Nephron (organoid): ENCODE measurements at regions not wholly inside any gene's neighbourhood (a gene's known extent, or its start where the extent isn't known, plus 50 kb on each side); places are given as distances from the start of the nearest gene placed in this dataset.
A peak's percentile ranks its signal among the peaks of the same experiment; 100 is the strongest.

Source experiments
- H3K27ac Mint-ChIP-seq, 3 experiments: 2 replicates each; pipeline ENCODE4 v1.8.0; 2020; ENCODE audit warnings: mixed read lengths in 3 of 3, mild to moderate bottlenecking in 2 of 3, moderate library complexity in 1 of 3
- H3K27me3 Mint-ChIP-seq: 2 replicates; pipeline ENCODE4 v1.8.0; 2021; ENCODE audit warnings: low read depth, mild to moderate bottlenecking, moderate library complexity, mixed read lengths
- H3K36me3 Mint-ChIP-seq: 2 replicates; pipeline ENCODE4 v1.8.0; 2020; ENCODE audit warnings: low read depth, mixed read lengths
- H3K4me1 Mint-ChIP-seq: 2 replicates; pipeline ENCODE4 v1.8.0; 2020; ENCODE audit warnings: mixed read lengths
- H3K4me3 Mint-ChIP-seq, 3 experiments: 2 replicates each; pipeline ENCODE4 v1.8.0; 2020; ENCODE audit warnings: mild to moderate bottlenecking in 3 of 3, mixed read lengths in 3 of 3, moderate library complexity in 2 of 3
- H3K9me3 Mint-ChIP-seq: 2 replicates; pipeline ENCODE4 v1.8.0; 2020; ENCODE audit warnings: mixed read lengths
- CTCF ChIP-seq, 3 experiments: fragments of 200-600 bp; sonication (generic); IDR thresholded peaks; one replicate each; pipeline ENCODE4 v1.5.0; 2021; ENCODE audit warnings: antibody characterized with exemption in 3 of 3; ENCODE audit not compliant: unreplicated experiment in 3 of 3

GRCh38 chr2:212945526-212945925 lies 205.9 kb downstream of the IKZF2 start:
- H3K27ac Mint-ChIP-seq: no peak overlapping the region
- no peak for TF ChIP-seq CTCF (IDR thresholded peaks at IDR 0.05; ENCODE audit: unreplicated experiment in 3 of 3)
- no peak overlapping the region for H3K4me3 Mint-ChIP-seq
- H3K27me3 Mint-ChIP-seq: peaks cover 3% of the 10 kb centered on the region
- no peaks in the 10 kb centered on the region for H3K36me3 Mint-ChIP-seq
- peaks cover 6% of the 10 kb centered on the region for H3K4me1 Mint-ChIP-seq
- no peaks in the 10 kb centered on the region for H3K9me3 Mint-ChIP-seq

GRCh38 chr2:212943351-212943750 lies 208.1 kb downstream of the IKZF2 start:
- H3K27ac Mint-ChIP-seq: no peak overlapping the region
- no peaks in the 10 kb centered on the region for H3K9me3 Mint-ChIP-seq
- peaks cover 10% of the 10 kb centered on the region for H3K4me1 Mint-ChIP-seq
- H3K36me3 Mint-ChIP-seq: no peaks in the 10 kb centered on the region
- no peaks in the 10 kb centered on the region for H3K27me3 Mint-ChIP-seq
- no peak overlapping the region for H3K4me3 Mint-ChIP-seq
- TF ChIP-seq CTCF (IDR thresholded peaks at IDR 0.05; ENCODE audit: unreplicated experiment in 3 of 3): no peak

- Mint-ChIP-seq H3K36me3 (no peaks in the 10 kb centered on the region), H3K27ac (peak overlapping the region in 1 of 3 experiments; percentile 18), H3K9me3 (no peaks in the 10 kb centered on the region), H3K4me3 (no peak overlapping the region), H3K27me3 (no peaks in the 10 kb centered on the region), H3K4me1 (peaks cover 10% of the 10 kb centered on the region)
- TF ChIP-seq CTCF (IDR thresholded peaks at IDR 0.05; ENCODE audit: unreplicated experiment in 3 of 3): no peak
Measured at GRCh38 chr2:212941361-212941760, 210.1 kb downstream of the IKZF2 start.

- no peaks in the 10 kb centered on the region for H3K36me3 Mint-ChIP-seq
- peaks cover 10% of the 10 kb centered on the region for H3K4me1 Mint-ChIP-seq
- peak overlapping the region in 2 of 3 experiments; percentile 18 to 74 for H3K27ac Mint-ChIP-seq
- H3K4me3 Mint-ChIP-seq: no peak overlapping the region
- H3K27me3 Mint-ChIP-seq: no peaks in the 10 kb centered on the region
- TF ChIP-seq CTCF (IDR thresholded peaks at IDR 0.05; ENCODE audit: unreplicated experiment in 3 of 3): no peak
- H3K9me3 Mint-ChIP-seq: no peaks in the 10 kb centered on the region
Measured at GRCh38 chr2:212940816-212941215, 210.6 kb downstream of the IKZF2 start.

DNA sequence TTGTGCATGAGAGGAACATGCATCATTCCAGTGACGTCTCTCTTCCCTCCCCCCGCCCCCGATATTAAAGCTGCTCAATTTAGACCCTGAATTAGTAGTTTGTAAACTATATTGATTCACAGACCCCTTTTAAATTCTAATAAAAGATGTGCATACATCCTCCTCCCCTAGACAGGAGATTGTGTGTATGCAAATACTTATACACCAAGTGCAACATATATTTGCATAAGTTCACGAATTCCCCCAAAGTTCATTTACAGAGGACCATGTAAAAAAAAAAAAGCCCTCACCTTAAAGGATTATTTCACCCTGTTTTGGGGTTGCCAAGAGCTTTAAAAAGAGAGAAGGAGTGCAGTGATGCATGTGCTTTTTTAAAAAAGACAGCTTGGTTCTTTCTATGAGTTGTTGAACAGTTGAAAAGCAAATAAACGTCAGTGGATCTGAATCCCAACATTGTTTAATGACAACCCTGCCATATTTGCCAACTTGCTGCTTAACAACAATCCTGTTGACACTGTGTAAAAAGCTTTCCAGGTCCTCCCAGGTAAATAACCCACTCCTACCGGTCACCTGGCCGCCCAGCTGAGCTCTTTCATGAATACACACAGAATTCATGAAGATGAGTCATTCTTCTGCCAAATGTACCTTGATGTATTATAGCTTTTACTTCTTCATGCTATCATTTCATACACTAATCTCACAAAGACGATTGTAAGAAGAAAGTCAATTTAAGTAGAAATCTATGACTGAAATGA lies 211.5 kb downstream of the IKZF2 start:
- Mint-ChIP-seq H3K27ac (no peak overlapping the region), H3K9me3 (no peaks in the 10 kb centered on the region), H3K4me3 (no peak overlapping the region), H3K27me3 (peaks cover 4% of the 10 kb centered on the region), H3K4me1 (peaks cover 10% of the 10 kb centered on the region), H3K36me3 (no peaks in the 10 kb centered on the region)
- no peak for TF ChIP-seq CTCF (IDR thresholded peaks at IDR 0.05; ENCODE audit: unreplicated experiment in 3 of 3)
